ENCODE measurements at regions not wholly inside any gene's neighbourhood (a gene's known extent, or its start where the extent isn't known, plus 50 kb on each side); places are given as distances from the start of the nearest gene placed in this dataset.

GRCh38 chr14:96662116-96662970 lies 134.8 kb upstream of the VRK1 start:
- H3K27ac Mint-ChIP-seq, result no peak overlapping the region
- ATAC-seq (no peak), DNase-seq (no peak)
- no peak overlapping the region for H3K4me3 Mint-ChIP-seq
- peaks cover 0 to 5% of the 10 kb centered on the region in 2 donors for H3K9me3 Mint-ChIP-seq
- no peaks in the 10 kb centered on the region for H3K4me1 Mint-ChIP-seq
- peaks cover 58% of the 10 kb centered on the region for H3K27me3 Mint-ChIP-seq

- H3K4me3 Mint-ChIP-seq, result no peak overlapping the region
- H3K9me3 Mint-ChIP-seq, result peaks cover 0 to 5% of the 10 kb centered on the region in 2 donors
- no peaks in the 10 kb centered on the region for H3K4me1 Mint-ChIP-seq
- H3K27me3 Mint-ChIP-seq, result peaks cover 65% of the 10 kb centered on the region
- H3K27ac Mint-ChIP-seq, result no peak overlapping the region
- DNase-seq, result no peak
- ATAC-seq, result no peak
Measured at GRCh38 chr14:96663076-96663475, 134.1 kb upstream of the VRK1 start.

DNA sequence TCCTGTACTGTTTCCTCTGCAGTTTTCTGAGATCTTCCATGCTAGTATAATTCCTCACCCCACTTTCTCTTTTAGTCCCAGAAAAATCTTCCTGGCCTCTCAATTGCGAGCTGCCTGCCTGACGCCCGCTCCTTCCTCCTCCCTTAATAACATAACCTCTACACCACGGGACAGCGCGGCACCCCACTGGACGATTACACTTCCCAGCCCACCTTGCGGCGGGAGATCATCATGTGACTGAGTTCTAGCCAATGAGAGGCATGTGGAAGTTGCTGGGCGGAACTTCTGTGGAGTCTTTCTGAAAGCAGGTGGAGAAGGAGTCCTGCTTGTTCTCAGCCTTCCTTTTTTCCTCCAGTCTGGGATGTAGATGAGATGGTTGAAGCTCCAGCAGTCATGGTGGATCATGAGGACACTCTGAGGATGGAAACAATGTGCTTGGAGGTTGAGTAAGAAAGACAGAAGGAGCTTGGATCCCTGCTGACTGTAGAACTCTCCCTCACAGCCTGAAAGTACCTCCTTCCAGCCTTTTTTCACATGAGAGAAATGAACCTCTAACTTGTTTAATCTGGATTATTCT lies 133.6 kb upstream of the VRK1 start:
- no peak for DNase-seq
- peaks cover 69% of the 10 kb centered on the region for H3K27me3 Mint-ChIP-seq
- H3K4me3 Mint-ChIP-seq, result no peak overlapping the region
- peaks cover 0 to 5% of the 10 kb centered on the region in 2 donors for H3K9me3 Mint-ChIP-seq
- ATAC-seq, result no peak
- no peaks in the 10 kb centered on the region for H3K4me1 Mint-ChIP-seq
- H3K27ac Mint-ChIP-seq, result no peak overlapping the region

DNA sequence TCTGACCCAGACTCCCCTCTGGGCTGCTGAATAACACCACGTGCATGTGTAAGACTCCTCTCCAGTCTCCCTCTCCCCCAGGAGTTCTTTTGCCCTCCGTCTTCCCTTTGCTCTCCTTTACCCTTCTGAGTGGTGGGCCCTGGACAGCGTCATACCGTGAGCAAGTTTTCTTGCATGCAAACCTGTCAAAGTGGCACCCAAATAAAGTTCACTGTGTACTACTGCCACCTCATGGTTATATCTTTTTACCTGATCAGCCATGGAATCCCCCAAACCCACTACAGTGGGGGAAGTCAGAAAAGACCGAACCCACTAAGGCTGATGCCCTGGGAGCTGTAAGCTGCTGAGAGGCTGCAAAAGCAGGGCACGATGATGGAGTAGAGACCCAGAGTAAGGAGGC lies 131.1 kb upstream of the VRK1 start:
- H3K4me3 Mint-ChIP-seq, result no peak overlapping the region
- DNase-seq (no peak), ATAC-seq (no peak)
- H3K27me3 Mint-ChIP-seq, result peaks cover 54% of the 10 kb centered on the region
- no peaks in the 10 kb centered on the region for H3K4me1 Mint-ChIP-seq
- H3K9me3 Mint-ChIP-seq, result no peaks in the 10 kb centered on the region
- no peak overlapping the region for H3K27ac Mint-ChIP-seq

- Mint-ChIP-seq H3K4me3 (no peak overlapping the region), H3K27ac (no peak overlapping the region), H3K9me3 (no peaks in the 10 kb centered on the region), H3K4me1 (no peaks in the 10 kb centered on the region), H3K27me3 (peaks cover 60% of the 10 kb centered on the region)
- DNase-seq (no peak), ATAC-seq (no peak)
Measured at GRCh38 chr14:96670391-96670790, 126.8 kb upstream of the VRK1 start.

DNA sequence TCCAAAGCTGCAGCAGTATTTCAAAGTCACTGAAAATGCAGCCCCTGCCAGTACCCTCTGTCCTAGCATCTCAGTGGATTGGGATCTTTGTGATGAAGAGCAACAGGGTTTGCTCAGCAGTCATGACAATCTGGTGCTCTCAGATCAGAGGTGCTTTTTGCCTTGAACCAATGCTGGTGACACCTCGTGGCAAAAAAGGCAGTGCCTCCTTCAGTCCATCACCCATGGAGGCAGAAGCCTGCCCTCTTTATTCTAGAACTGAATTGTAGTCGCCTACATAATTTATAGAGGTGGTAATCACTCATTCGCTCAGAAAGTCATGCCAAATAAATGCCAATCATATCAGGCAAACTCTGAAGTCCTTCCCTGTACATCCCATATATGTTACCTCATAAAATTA lies 126.0 kb upstream of the VRK1 start:
- no peak overlapping the region for H3K4me3 Mint-ChIP-seq
- H3K9me3 Mint-ChIP-seq, result no peaks in the 10 kb centered on the region
- no peak overlapping the region for H3K27ac Mint-ChIP-seq
- no peaks in the 10 kb centered on the region for H3K4me1 Mint-ChIP-seq
- peaks cover 58% of the 10 kb centered on the region for H3K27me3 Mint-ChIP-seq
- ATAC-seq (no peak), DNase-seq (no peak)

DNA sequence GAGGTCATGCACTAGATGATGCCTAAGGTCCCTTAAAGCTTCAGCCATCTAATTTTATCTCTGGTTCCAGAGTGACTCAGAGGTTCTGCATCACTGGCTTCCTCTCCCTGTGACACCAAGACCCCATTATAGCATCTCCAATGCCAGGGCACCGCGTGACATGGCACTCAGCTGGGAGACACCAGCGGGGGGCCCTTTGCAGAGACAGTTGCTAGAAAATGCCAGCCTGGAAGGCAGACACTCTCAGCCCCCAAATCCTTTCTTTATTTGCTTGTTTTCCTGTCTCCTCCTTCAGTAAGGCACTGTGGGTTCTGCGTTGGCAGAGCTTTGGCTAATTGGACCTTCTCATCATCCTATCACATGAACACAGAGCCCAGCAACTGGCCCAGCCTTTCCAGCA lies 123.5 kb upstream of the VRK1 start:
- Mint-ChIP-seq H3K4me1 (no peaks in the 10 kb centered on the region), H3K4me3 (no peak overlapping the region), H3K27ac (no peak overlapping the region), H3K27me3 (peaks cover 59% of the 10 kb centered on the region), H3K9me3 (no peaks in the 10 kb centered on the region)
- DNase-seq (no peak), ATAC-seq (no peak)

DNA sequence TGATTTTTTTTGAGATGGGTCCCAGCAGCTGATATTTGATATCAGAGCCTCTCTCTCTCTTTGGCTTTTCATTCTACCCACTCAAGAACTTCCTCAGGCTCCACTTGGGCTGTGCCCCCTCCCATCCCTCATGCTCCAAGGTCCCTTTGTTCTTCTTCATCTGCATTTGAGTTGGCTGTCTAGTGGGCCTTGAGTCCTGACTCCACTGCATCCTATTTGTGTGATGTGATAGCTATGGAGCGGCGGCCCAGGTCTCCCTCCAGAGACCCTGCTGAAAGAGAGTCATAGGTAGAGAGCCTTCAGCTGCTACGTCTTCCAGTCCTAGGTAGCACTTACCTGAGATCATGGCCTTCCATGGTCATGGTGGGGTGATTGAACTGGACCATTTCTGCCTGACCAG lies 123.1 kb upstream of the VRK1 start:
- Mint-ChIP-seq H3K27ac (no peak overlapping the region), H3K9me3 (no peaks in the 10 kb centered on the region), H3K4me3 (no peak overlapping the region), H3K4me1 (no peaks in the 10 kb centered on the region), H3K27me3 (peaks cover 57% of the 10 kb centered on the region)
- ATAC-seq (no peak), DNase-seq (no peak)

- Mint-ChIP-seq H3K27ac (no peak overlapping the region), H3K4me3 (no peak overlapping the region), H3K4me1 (no peaks in the 10 kb centered on the region), H3K27me3 (peaks cover 60% of the 10 kb centered on the region), H3K9me3 (no peaks in the 10 kb centered on the region)
- ATAC-seq (no peak), DNase-seq (no peak)
Measured at GRCh38 chr14:96676166-96676565, 121.0 kb upstream of the VRK1 start.

GRCh38 chr14:96681829-96682228 lies 115.4 kb upstream of the VRK1 start:
- Mint-ChIP-seq H3K9me3 (no peaks in the 10 kb centered on the region), H3K27me3 (peaks cover 26% of the 10 kb centered on the region), H3K4me3 (no peak overlapping the region), H3K27ac (no peak overlapping the region), H3K4me1 (peaks cover 6% of the 10 kb centered on the region)
- no peak for DNase-seq
- ATAC-seq, result no peak

DNA sequence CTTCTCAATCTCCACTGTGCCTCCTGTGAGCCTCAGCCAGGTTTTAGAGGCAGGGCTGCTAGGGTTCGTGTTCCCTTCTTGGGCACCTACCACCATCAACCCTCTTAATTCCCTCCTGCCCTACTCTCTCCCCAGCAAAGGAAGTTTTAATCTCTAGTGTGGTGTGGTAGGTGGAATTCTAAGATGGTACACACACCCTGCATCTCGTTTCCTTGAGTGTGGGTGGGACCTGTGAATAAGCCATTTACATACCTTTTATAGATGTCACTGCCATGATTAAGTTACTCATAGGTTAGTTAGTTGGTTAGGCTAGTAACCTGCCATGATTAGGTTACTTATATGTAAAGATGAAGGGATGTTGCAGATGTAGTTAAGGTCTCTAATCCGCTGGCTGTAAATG lies 114.8 kb upstream of the VRK1 start:
- Mint-ChIP-seq H3K9me3 (no peaks in the 10 kb centered on the region), H3K4me3 (no peak overlapping the region), H3K4me1 (peaks cover 6% of the 10 kb centered on the region), H3K27ac (no peak overlapping the region), H3K27me3 (peaks cover 21% of the 10 kb centered on the region)
- DNase-seq, result no peak
- ATAC-seq, result no peak

DNA sequence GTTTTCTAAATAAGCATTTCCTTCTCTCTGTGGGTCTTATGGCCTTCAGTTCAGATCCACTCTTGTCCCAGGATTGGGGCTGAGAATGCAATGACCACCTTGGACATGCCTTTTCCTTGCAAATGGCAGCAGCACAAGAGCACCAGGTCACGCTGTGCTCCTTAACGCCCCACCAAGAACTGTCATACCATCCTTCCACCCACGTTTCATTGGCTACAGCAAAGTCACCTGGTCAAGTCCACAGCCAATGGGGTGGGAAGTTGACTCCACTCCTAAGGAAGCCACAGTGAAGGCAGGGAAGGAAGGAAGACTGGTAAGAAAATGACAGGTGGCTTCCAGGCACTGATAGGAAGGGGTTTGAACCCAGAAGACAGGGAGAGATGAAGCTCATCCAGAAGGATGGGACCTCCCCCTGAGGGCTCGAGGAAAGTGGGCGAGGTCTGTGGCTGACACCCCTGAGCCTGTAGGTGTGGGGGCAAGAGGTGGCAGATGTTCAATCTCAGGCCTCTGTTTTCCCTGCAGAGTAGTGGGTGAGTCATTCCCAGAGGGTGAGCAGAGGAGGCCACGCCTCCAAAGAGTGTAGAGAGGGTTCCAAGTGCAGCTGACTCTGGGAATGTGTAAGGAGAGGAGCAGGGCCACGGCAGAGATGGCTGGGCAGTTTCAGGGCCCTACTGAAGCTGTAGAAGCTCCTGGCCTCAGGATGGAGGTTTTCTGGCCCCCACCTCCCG lies 113.5 kb upstream of the VRK1 start:
- no peak overlapping the region for H3K27ac Mint-ChIP-seq
- peaks cover 10% of the 10 kb centered on the region for H3K27me3 Mint-ChIP-seq
- peaks cover 6% of the 10 kb centered on the region for H3K4me1 Mint-ChIP-seq
- no peak for DNase-seq
- H3K4me3 Mint-ChIP-seq, result no peak overlapping the region
- no peak for ATAC-seq
- no peaks in the 10 kb centered on the region for H3K9me3 Mint-ChIP-seq

DNA sequence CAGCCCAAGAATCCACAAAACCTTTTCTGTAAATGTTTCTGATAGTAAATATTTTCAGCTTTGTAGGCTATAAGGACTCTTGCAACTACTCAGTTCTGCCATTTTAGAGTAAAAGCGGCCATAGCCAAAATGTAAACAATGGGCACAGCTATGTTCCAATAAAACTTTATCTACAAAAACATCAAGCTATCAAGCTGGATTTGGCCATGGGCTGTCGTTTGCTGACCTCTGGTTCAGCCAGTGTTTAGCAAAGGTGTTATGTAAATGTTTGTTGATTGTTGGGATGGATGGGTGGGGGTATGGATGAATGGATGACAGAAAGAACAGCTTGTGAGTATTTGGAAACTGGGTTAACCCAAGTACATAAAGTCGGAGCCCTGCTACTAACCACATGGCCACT lies 111.1 kb upstream of the VRK1 start:
- no peak for DNase-seq
- Mint-ChIP-seq H3K27me3 (peaks cover 17% of the 10 kb centered on the region), H3K27ac (no peak overlapping the region), H3K4me3 (no peak overlapping the region), H3K9me3 (no peaks in the 10 kb centered on the region), H3K4me1 (peaks cover 6% of the 10 kb centered on the region)
- ATAC-seq, result no peak

DNA sequence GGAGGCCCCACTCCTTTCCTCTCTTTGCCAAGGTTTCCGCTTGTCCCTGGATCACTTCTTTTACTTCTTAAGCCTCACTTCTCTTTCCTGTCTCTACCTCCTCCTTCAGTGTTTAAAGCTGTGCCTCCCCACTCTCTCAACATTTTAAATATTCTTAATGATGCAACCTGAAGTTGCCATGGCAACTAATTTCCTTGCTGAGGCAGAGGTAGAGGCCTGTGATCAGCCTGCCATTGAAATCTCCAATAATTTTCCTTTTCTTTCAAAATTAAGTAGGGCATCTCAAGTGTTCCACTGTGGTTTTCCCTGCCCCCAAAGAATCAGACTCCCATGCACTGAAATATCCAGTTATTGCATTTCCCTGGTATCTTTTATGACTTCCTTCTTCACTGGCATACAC lies 108.6 kb upstream of the VRK1 start:
- Mint-ChIP-seq H3K9me3 (no peaks in the 10 kb centered on the region), H3K4me1 (peaks cover 4% of the 10 kb centered on the region), H3K4me3 (no peak overlapping the region), H3K27ac (no peak overlapping the region), H3K27me3 (peaks cover 17% of the 10 kb centered on the region)
- ATAC-seq (no peak), DNase-seq (no peak)

- DNase-seq (no peak), ATAC-seq (no peak)
- Mint-ChIP-seq H3K9me3 (no peaks in the 10 kb centered on the region), H3K4me3 (no peak overlapping the region), H3K27me3 (peaks cover 17% of the 10 kb centered on the region), H3K4me1 (no peaks in the 10 kb centered on the region), H3K27ac (no peak overlapping the region)
Measured at GRCh38 chr14:96690713-96691383, 106.3 kb upstream of the VRK1 start.
